Testis (tissue), 2 donors: ENCODE measurements at regions not wholly inside any gene's neighbourhood (a gene's known extent, or its start where the extent isn't known, plus 50 kb on each side); places are given as distances from the start of the nearest gene placed in this dataset.

Source experiments
- POLR2A ChIP-seq: fragments of 450-650 bp; IDR thresholded peaks from one replicate; pipeline ENCODE4 v1.6.1; 2017; ENCODE audit warnings: antibody characterized with exemption, mild to moderate bottlenecking, moderate library complexity
- TF ChIP-seq, protein P1 (sequence below), 3 experiments: fragments of 450-650 bp in 2 of 3; fragments of 200-600 bp in 1 of 3; sonication (generic) in 1 of 3; IDR thresholded peaks; one replicate each; pipeline ENCODE4 v1.5.1; 2016 to 2019; ENCODE audit warnings: antibody characterized with exemption in 3 of 3, mild to moderate bottlenecking in 2 of 3, moderate library complexity in 1 of 3

DNA sequence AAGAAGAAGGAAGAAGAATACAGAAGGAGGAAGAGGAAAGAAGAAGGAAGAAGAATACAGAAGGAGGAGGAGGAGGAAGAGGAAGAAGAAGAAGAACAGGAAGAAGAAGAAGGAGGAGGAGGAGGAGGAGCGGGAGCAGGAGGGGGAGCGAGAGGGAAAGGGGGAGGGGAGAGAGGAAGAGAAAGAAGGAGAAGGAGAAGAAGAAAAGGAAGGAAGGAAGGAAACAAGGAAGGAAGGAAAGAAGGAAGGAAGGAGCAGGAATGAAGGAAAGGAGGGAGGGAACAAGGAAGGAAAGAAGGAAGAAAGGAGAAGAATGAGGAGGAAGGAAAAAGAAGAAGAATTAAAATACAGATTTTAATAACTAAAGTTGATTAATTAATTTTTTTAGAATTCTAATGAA, 82.5 kb upstream of the PTPN13 start:
- TF ChIP-seq, protein P1, sequence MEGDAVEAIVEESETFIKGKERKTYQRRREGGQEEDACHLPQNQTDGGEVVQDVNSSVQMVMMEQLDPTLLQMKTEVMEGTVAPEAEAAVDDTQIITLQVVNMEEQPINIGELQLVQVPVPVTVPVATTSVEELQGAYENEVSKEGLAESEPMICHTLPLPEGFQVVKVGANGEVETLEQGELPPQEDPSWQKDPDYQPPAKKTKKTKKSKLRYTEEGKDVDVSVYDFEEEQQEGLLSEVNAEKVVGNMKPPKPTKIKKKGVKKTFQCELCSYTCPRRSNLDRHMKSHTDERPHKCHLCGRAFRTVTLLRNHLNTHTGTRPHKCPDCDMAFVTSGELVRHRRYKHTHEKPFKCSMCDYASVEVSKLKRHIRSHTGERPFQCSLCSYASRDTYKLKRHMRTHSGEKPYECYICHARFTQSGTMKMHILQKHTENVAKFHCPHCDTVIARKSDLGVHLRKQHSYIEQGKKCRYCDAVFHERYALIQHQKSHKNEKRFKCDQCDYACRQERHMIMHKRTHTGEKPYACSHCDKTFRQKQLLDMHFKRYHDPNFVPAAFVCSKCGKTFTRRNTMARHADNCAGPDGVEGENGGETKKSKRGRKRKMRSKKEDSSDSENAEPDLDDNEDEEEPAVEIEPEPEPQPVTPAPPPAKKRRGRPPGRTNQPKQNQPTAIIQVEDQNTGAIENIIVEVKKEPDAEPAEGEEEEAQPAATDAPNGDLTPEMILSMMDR (IDR thresholded peaks at IDR 0.05): no peak
- no peak for TF ChIP-seq POLR2A
